Transverse colon (tissue), 4 donors: ENCODE measurements at regions not wholly inside any gene's neighbourhood (a gene's known extent, or its start where the extent isn't known, plus 50 kb on each side); places are given as distances from the start of the nearest gene placed in this dataset.

ENCODE experiments used
- EP300 ChIP-seq: sonication (generic); formaldehyde crosslinking; IDR thresholded peaks from one replicate; pipeline ENCODE4 v1.6.1; 2017; ENCODE audit warnings: antibody characterized with exemption, low read depth
- POLR2A ChIP-seq: fragments of 450-650 bp; IDR thresholded peaks from one replicate; pipeline ENCODE4 v1.6.1; 2016; ENCODE audit warnings: antibody characterized with exemption, mild to moderate bottlenecking, moderate library complexity
- POLR2AphosphoS5 ChIP-seq, 3 donors: sonication (generic); formaldehyde crosslinking; IDR thresholded peaks; one replicate each; pipeline ENCODE4 v1.6.1; 2016; ENCODE audit warnings: antibody characterized with exemption in 3 of 3
- TF ChIP-seq, protein P1 (sequence below), 5 experiments: fragments of 200-600 bp in 3 of 5; fragments of 450-650 bp in 2 of 5; sonication (generic) in 3 of 5; IDR thresholded peaks; 1 replicate in 2 of 5; 2 replicates in 3 of 5; pipeline ENCODE4 v1.5.1; 2016 to 2017; ENCODE audit warnings: antibody characterized with exemption in 5 of 5, inconsistent platforms in 3 of 5, mild to moderate bottlenecking in 2 of 5, moderate library complexity in 1 of 5

DNA sequence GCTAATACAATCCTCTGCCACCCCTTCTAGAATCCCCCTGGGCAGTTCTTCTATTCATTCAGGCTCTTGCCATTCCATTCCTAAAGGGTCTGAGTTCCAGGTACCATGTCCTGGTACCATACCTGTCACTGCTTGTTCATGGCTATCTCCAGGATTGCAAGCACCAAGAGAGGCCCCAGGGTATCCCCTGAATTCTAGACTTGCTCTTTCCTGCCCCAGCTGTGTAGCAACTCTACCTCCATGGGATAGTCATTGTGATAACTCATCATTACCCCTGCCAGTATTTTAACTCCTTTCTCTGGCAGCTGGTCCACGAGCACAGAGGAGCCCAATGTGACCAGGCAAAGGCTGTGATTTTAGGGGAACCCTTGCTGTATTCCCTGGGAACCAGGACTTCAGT is 143.7 kb upstream of the CDH5 start:
- TF ChIP-seq, protein P1, sequence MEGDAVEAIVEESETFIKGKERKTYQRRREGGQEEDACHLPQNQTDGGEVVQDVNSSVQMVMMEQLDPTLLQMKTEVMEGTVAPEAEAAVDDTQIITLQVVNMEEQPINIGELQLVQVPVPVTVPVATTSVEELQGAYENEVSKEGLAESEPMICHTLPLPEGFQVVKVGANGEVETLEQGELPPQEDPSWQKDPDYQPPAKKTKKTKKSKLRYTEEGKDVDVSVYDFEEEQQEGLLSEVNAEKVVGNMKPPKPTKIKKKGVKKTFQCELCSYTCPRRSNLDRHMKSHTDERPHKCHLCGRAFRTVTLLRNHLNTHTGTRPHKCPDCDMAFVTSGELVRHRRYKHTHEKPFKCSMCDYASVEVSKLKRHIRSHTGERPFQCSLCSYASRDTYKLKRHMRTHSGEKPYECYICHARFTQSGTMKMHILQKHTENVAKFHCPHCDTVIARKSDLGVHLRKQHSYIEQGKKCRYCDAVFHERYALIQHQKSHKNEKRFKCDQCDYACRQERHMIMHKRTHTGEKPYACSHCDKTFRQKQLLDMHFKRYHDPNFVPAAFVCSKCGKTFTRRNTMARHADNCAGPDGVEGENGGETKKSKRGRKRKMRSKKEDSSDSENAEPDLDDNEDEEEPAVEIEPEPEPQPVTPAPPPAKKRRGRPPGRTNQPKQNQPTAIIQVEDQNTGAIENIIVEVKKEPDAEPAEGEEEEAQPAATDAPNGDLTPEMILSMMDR (IDR thresholded peaks at IDR 0.05) = no peak
- TF ChIP-seq POLR2A (no peak), POLR2AphosphoS5 (IDR thresholded peaks at IDR 0.05) (no peak), EP300 (no peak)
